GM23338 (cell line): ENCODE measurements at regions not wholly inside any gene's neighbourhood (a gene's known extent, or its start where the extent isn't known, plus 50 kb on each side); places are given as distances from the start of the nearest gene placed in this dataset.

Experiments
- ATAC-seq: fragments of 200-7000 bp; cut with Tn5 transposase; 3 replicates; pipeline ENCODE4 v1.9.1; 2020
- DNase-seq: peaks from one replicate; pipeline ENCODE4 v3.0.0-alpha.2; 2015; ENCODE audit warnings: low spot score
- H2AFZ ChIP-seq: fragments of 200-600 bp; sonication (generic); 2 replicates; pipeline ENCODE4 v1.8.0; 2016; ENCODE audit warnings: antibody characterized with exemption, mild to moderate bottlenecking, moderate library complexity
- H3F3A ChIP-seq: fragments of 200-600 bp; sonication (generic); replicated peaks from 2 replicates; pipeline ENCODE4 v1.8.0; 2017; ENCODE audit warnings: antibody characterized with exemption, mixed run types, low read depth
- H3K27ac ChIP-seq: fragments of 200-600 bp; sonication (generic); 2 replicates; pipeline ENCODE4 v1.6.1; 2016; ENCODE audit warnings: low read depth
- H3K27me3 ChIP-seq: fragments of 200-600 bp; sonication (generic); 2 replicates; pipeline ENCODE4 v1.8.0; 2016; ENCODE audit warnings: mild to moderate bottlenecking, mixed run types, moderate library complexity; ENCODE audit not compliant: insufficient read depth
- H3K36me3 ChIP-seq: fragments of 200-600 bp; sonication (generic); 2 replicates; pipeline ENCODE4 v1.8.0; 2016; ENCODE audit warnings: mild to moderate bottlenecking; ENCODE audit not compliant: insufficient read depth
- H3K4me1 ChIP-seq: fragments of 200-600 bp; sonication (generic); 2 replicates; pipeline ENCODE4 v1.8.0; 2016; ENCODE audit warnings: mild to moderate bottlenecking, moderate library complexity; ENCODE audit not compliant: insufficient read depth
- H3K4me2 ChIP-seq: fragments of 200-600 bp; sonication (generic); 2 replicates; pipeline ENCODE4 v1.7.1; 2017; ENCODE audit warnings: mixed run types
- H3K4me3 ChIP-seq: fragments of 200-600 bp; sonication (generic); 2 replicates; pipeline ENCODE4 v1.6.1; 2016; ENCODE audit warnings: mixed run types
- H3K79me2 ChIP-seq: fragments of 200-600 bp; sonication (generic); replicated peaks from 2 replicates; pipeline ENCODE4 v1.8.0; 2017; ENCODE audit warnings: mild to moderate bottlenecking; ENCODE audit not compliant: insufficient read depth
- H3K9me2 ChIP-seq: fragments of 200-600 bp; sonication (generic); 2 replicates; pipeline ENCODE4 v1.8.0; 2017; ENCODE audit not compliant: insufficient read depth
- H4K20me1 ChIP-seq: fragments of 200-600 bp; sonication (generic); replicated peaks from 2 replicates; pipeline ENCODE4 v1.8.0; 2017; ENCODE audit warnings: mild to moderate bottlenecking; ENCODE audit not compliant: insufficient read depth
- H3K27ac Mint-ChIP-seq: 2 replicates; pipeline ENCODE4 v1.8.0; 2020; ENCODE audit warnings: inconsistent platforms, mild to moderate bottlenecking, moderate library complexity, mixed read lengths
- H3K27me3 Mint-ChIP-seq: 3 replicates; pipeline ENCODE4 v1.8.0; 2022; ENCODE audit warnings: low read depth, mild to moderate bottlenecking, moderate library complexity, mixed read lengths, inconsistent platforms; ENCODE audit not compliant: insufficient read depth, poor library complexity
- H3K36me3 Mint-ChIP-seq: 3 replicates; pipeline ENCODE4 v1.8.0; 2021; ENCODE audit warnings: low read depth, mild to moderate bottlenecking, inconsistent platforms, moderate library complexity, mixed read lengths
- H3K4me1 Mint-ChIP-seq: 3 replicates; pipeline ENCODE4 v1.8.0; 2020; ENCODE audit warnings: mild to moderate bottlenecking, inconsistent platforms, mixed read lengths
- H3K4me3 Mint-ChIP-seq: 3 replicates; pipeline ENCODE4 v1.8.0; 2021; ENCODE audit warnings: moderate library complexity, mild to moderate bottlenecking, inconsistent platforms, mixed read lengths
- H3K9me3 Mint-ChIP-seq: 3 replicates; pipeline ENCODE4 v1.8.0; 2020; ENCODE audit warnings: moderate library complexity, mild to moderate bottlenecking, inconsistent platforms, mixed read lengths
- EZH2 ChIP-seq: fragments of 200-600 bp; sonication (generic); IDR thresholded peaks from one replicate; pipeline ENCODE4 v1.8.0; 2017; ENCODE audit warnings: antibody characterized with exemption, mild to moderate bottlenecking, low read depth; ENCODE audit not compliant: unreplicated experiment
- EZH2phosphoT487 ChIP-seq: fragments of 200-600 bp; sonication (generic); IDR thresholded peaks from one replicate; pipeline ENCODE4 v1.8.1; 2018; ENCODE audit warnings: antibody characterized with exemption; ENCODE audit not compliant: unreplicated experiment
- JUNB ChIP-seq: IDR thresholded peaks from one replicate; pipeline ENCODE4 v1.6.1; 2016; ENCODE audit warnings: antibody characterized with exemption; ENCODE audit not compliant: unreplicated experiment
- NANOG ChIP-seq: IDR thresholded peaks from 2 replicates; pipeline ENCODE4 v1.6.1; 2016; ENCODE audit warnings: antibody characterized with exemption, borderline replicate concordance
- POLR2AphosphoS5 ChIP-seq: IDR thresholded peaks from 2 replicates; pipeline ENCODE4 v1.6.1; 2016; ENCODE audit warnings: antibody characterized with exemption, low read depth
- STAT1 ChIP-seq: IDR thresholded peaks from one replicate; pipeline ENCODE4 v1.6.1; 2016; ENCODE audit warnings: antibody characterized with exemption; ENCODE audit not compliant: unreplicated experiment
- ZNF114 ChIP-seq: fragments of 250-450 bp; sonication (Bioruptor Pico); IDR thresholded peaks from 2 replicates; pipeline ENCODE4 v1.5.0; 2020; ENCODE audit warnings: mild to moderate bottlenecking, moderate library complexity
- TF ChIP-seq, protein P1 (sequence below): fragments of 250-450 bp; sonication (Bioruptor Pico); IDR thresholded peaks from 2 replicates; pipeline ENCODE4 v1.5.0; 2020; ENCODE audit warnings: mild to moderate bottlenecking, moderate library complexity
- TF ChIP-seq, protein P2 (sequence below), 2 experiments: fragments of 200-600 bp in 1 of 2; sonication (generic) in 1 of 2; conservative IDR thresholded peaks; 2 replicates each; pipeline versions ENCODE4 v1.5.1 to v1.6.1; 2016 to 2017; ENCODE audit warnings: antibody characterized with exemption in 2 of 2, low read depth in 2 of 2, mild to moderate bottlenecking in 2 of 2, moderate library complexity in 1 of 2
- TF ChIP-seq, protein P3 (sequence below): IDR thresholded peaks from 2 replicates; pipeline ENCODE4 v1.6.1; 2016; ENCODE audit warnings: antibody characterized with exemption

DNA sequence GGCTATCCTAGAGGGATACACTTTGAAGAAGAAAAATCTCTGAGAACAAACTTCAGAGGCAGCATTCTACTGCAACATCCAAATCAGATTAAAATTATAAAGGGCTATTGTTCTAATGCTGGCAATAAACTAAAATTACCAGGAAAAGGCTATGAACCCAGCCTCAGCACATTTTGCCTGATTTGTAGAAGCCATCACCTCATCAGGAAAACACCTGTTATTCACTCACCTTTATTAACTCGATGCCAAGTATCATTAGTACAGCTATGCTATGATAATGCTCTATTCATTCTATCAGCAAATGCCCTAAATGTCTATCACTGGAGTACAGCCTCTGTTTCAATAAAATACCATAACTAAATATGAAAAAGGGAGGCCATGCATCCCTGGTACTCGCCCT, 510.2 kb downstream of the RASEF start (continued):
- TF ChIP-seq, protein P1, sequence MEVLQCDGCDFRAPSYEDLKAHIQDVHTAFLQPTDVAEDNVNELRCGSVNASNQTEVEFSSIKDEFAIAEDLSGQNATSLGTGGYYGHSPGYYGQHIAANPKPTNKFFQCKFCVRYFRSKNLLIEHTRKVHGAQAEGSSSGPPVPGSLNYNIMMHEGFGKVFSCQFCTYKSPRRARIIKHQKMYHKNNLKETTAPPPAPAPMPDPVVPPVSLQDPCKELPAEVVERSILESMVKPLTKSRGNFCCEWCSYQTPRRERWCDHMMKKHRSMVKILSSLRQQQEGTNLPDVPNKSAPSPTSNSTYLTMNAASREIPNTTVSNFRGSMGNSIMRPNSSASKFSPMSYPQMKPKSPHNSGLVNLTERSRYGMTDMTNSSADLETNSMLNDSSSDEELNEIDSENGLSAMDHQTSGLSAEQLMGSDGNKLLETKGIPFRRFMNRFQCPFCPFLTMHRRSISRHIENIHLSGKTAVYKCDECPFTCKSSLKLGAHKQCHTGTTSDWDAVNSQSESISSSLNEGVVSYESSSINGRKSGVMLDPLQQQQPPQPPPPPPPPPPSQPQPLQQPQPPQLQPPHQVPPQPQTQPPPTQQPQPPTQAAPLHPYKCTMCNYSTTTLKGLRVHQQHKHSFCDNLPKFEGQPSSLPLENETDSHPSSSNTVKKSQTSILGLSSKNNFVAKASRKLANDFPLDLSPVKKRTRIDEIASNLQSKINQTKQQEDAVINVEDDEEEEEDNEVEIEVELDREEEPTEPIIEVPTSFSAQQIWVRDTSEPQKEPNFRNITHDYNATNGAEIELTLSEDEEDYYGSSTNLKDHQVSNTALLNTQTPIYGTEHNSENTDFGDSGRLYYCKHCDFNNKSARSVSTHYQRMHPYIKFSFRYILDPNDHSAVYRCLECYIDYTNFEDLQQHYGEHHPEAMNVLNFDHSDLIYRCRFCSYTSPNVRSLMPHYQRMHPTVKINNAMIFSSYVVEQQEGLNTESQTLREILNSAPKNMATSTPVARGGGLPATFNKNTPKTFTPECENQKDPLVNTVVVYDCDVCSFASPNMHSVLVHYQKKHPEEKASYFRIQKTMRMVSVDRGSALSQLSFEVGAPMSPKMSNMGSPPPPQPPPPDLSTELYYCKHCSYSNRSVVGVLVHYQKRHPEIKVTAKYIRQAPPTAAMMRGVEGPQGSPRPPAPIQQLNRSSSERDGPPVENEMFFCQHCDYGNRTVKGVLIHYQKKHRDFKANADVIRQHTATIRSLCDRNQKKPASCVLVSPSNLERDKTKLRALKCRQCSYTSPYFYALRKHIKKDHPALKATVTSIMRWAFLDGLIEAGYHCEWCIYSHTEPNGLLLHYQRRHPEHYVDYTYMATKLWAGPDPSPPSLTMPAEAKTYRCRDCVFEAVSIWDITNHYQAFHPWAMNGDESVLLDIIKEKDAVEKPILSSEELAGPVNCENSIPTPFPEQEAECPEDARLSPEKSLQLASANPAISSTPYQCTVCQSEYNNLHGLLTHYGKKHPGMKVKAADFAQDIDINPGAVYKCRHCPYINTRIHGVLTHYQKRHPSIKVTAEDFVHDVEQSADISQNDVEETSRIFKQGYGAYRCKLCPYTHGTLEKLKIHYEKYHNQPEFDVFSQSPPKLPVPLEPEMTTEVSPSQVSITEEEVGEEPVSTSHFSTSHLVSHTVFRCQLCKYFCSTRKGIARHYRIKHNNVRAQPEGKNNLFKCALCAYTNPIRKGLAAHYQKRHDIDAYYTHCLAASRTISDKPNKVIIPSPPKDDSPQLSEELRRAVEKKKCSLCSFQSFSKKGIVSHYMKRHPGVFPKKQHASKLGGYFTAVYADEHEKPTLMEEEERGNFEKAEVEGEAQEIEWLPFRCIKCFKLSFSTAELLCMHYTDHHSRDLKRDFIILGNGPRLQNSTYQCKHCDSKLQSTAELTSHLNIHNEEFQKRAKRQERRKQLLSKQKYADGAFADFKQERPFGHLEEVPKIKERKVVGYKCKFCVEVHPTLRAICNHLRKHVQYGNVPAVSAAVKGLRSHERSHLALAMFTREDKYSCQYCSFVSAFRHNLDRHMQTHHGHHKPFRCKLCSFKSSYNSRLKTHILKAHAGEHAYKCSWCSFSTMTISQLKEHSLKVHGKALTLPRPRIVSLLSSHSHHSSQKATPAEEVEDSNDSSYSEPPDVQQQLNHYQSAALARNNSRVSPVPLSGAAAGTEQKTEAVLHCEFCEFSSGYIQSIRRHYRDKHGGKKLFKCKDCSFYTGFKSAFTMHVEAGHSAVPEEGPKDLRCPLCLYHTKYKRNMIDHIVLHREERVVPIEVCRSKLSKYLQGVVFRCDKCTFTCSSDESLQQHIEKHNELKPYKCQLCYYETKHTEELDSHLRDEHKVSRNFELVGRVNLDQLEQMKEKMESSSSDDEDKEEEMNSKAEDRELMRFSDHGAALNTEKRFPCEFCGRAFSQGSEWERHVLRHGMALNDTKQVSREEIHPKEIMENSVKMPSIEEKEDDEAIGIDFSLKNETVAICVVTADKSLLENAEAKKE (CRISPR knock-in tag) = no peak
- no peak for TF ChIP-seq EZH2phosphoT487
- no peak for TF ChIP-seq POLR2AphosphoS5
- no peak for TF ChIP-seq NANOG
- no peak for TF ChIP-seq ZNF114 (CRISPR knock-in tag)
- TF ChIP-seq EZH2 = no peak
- no peak for TF ChIP-seq STAT1

DNA sequence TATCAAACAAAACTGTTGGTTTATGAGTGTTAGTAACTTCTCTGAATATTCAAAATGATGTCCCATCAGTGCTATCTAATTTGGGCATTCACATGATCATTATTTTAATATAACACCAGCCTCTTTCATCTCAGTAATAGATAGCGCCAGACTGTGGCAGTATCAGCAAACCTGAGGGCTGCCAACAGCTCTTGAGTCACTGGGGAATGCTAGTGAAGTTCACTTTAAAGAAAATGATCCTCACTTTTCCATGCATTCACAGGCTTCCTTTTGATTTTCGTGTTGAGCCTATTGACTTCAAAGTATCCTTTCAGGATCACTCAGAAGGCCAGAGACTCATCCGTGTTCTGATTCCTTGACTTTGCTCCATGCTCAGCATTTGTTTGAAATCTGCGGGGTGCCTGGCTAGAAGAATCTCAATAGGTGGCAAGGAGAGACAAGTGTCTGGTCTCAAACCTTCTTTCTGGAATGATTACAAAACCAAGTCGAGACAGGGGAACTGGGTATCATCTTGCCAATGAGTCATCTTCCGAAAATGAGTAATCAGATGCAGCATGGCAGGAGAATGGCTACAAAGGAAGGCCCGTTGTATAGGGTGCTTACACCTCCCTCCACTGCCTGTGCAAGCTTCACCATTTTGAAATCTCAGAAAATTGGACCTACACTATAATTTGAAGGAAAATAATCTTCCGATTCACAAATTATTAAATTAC, 509.1 kb downstream of the RASEF start:
- Histone ChIP-seq H3K79me2 (no peaks in the 10 kb centered on the region), H3K27me3 (no peaks in the 10 kb centered on the region), H2AFZ (peak overlapping the region; percentile 40; the same call in 1 of the 2 replicates), H3K4me1 (no peaks in the 10 kb centered on the region), H3K4me3 (no peak overlapping the region), H3K9me2 (peaks cover 8% of the 10 kb centered on the region; the same call in 1 of the 2 replicates), H4K20me1 (no peaks in the 10 kb centered on the region), H3K27ac (no peak overlapping the region), H3K4me2 (no peak overlapping the region), H3K36me3 (no peaks in the 10 kb centered on the region), H3F3A (no peaks in the 10 kb centered on the region)
- Mint-ChIP-seq H3K9me3 (no peaks in the 10 kb centered on the region), H3K4me3 (no peak overlapping the region), H3K27me3 (no peaks in the 10 kb centered on the region), H3K36me3 (no peaks in the 10 kb centered on the region), H3K4me1 (peaks cover 7% of the 10 kb centered on the region; the same call in 2 of the 3 replicates), H3K27ac (no peak overlapping the region)
- no peak for TF ChIP-seq JUNB
- TF ChIP-seq, protein P2, sequence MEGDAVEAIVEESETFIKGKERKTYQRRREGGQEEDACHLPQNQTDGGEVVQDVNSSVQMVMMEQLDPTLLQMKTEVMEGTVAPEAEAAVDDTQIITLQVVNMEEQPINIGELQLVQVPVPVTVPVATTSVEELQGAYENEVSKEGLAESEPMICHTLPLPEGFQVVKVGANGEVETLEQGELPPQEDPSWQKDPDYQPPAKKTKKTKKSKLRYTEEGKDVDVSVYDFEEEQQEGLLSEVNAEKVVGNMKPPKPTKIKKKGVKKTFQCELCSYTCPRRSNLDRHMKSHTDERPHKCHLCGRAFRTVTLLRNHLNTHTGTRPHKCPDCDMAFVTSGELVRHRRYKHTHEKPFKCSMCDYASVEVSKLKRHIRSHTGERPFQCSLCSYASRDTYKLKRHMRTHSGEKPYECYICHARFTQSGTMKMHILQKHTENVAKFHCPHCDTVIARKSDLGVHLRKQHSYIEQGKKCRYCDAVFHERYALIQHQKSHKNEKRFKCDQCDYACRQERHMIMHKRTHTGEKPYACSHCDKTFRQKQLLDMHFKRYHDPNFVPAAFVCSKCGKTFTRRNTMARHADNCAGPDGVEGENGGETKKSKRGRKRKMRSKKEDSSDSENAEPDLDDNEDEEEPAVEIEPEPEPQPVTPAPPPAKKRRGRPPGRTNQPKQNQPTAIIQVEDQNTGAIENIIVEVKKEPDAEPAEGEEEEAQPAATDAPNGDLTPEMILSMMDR (conservative IDR thresholded peaks at IDR 0.05; ENCODE audit: low read depth in 2 of 2) = 0 out of 4 replicates have a peak, but pooled peaks of 1 of the 2 experiments have one; percentile 5
- TF ChIP-seq, protein P3, sequence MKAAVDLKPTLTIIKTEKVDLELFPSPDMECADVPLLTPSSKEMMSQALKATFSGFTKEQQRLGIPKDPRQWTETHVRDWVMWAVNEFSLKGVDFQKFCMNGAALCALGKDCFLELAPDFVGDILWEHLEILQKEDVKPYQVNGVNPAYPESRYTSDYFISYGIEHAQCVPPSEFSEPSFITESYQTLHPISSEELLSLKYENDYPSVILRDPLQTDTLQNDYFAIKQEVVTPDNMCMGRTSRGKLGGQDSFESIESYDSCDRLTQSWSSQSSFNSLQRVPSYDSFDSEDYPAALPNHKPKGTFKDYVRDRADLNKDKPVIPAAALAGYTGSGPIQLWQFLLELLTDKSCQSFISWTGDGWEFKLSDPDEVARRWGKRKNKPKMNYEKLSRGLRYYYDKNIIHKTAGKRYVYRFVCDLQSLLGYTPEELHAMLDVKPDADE = no peak
- DNase-seq (no peak), ATAC-seq (no peak)
